Activated CD4-positive, alpha-beta T cell treated with anti-CD3 and anti-CD28 coated beads for 24 hours (primary cell): ENCODE measurements at regions not wholly inside any gene's neighbourhood (a gene's known extent, or its start where the extent isn't known, plus 50 kb on each side); places are given as distances from the start of the nearest gene placed in this dataset.
"Not testable (repeated sequence)": the region's sequence is repeated elsewhere in the genome, so short reads cannot be mapped to it uniquely, and the experiment has no call there.

Source experiments
- DNase-seq, 2 donors: peaks; one replicate each; pipeline ENCODE4 v3.0.0-alpha.2; 2020; ENCODE audit warnings: low read depth in 2 of 2

DNA sequence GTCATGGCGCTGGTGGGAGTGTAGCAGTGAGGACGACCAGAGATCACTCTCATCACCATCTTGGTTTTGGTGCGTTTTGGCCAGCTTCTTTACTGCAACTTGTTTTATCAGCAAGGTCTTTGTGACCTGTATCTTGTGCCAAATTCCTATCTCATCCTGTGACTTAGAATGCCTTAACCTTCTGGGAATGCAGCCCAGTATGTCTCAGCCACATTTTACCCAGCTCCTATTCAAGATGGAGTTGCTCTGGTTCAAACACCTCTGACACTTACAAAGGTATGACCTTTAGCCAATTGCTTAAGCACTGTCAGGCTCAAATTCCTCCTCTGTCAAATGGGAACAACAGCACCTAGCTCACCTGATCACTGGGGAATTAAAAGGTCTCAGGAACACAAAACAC is 235.1 kb upstream of the ID2 start:
- DNase-seq = not testable (repeated sequence)

DNA sequence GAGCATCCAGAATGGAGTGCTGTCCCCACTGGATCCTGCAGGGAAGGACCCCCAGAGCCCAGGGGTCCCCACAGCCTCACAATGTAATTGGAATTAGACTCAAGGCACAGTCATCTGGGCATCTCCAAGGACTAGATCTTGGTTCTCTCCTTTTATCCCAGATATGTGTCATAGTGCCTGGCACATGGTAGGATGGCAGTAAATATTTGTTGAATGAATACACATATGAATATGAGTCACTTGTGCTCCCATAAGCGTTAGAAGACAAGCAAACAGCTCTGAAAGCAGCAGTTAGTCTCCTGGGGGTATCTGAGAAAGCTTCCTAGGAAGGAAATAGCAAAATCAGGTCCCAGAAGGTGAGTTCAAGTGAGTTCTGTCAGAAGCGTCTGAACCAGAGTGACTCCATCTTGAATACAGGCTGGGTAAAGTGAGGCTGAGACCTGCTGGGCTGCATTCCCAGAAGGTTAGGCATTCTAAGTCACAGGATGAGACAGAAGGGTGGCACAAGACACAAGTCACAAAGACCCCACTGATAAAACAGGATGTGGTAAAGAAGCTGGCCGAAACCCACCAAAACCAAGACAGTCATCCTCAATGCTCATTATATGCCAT is 234.1 kb upstream of the ID2 start:
- no peak for DNase-seq

DNA sequence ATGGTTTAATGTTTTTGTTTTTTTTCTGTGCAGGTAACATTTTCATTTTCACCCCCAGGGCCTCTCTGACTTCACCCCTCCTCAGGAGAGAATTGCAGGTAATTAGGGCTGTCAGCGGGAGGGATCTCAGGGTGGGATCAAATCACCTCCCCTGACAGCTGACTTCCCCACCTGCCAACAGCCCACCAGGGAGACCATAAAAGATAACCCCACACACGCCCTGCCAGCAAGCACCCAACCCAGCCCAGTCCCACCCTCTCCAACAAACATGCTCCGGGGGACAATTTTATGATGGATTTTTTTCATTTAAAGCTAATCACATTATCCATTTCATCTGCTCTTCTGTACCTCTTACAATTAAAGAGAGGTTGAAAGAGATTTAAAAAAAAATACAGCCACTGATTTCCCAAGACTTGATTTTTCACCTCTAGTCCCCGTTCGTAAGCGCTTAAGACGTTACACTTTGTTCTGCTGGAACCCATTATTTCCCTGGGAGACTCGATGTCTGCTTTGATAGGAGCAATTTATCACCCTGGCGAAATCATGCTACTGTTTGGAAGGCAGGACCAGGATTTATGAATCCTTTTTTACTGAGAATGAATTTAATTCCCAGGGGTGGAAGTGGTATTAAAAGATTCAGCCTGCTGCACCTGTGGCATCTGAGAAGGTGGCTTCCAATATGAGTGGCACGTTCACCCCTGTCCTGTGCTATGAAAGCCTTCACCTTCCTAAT is 232.9 kb upstream of the ID2 start:
- no peak for DNase-seq

GRCh38 chr2:8451273-8451672 is 230.6 kb upstream of the ID2 start:
- no peak for DNase-seq

- no peak for DNase-seq
These were observed 229.6 kb upstream of the ID2 start for GRCh38 chr2:8452296-8452695.

- no peak for DNase-seq
These were observed 228.6 kb upstream of the ID2 start for GRCh38 chr2:8452979-8453903.

GRCh38 chr2:8453904-8454302 is 228.0 kb upstream of the ID2 start:
- no peak for DNase-seq

DNA sequence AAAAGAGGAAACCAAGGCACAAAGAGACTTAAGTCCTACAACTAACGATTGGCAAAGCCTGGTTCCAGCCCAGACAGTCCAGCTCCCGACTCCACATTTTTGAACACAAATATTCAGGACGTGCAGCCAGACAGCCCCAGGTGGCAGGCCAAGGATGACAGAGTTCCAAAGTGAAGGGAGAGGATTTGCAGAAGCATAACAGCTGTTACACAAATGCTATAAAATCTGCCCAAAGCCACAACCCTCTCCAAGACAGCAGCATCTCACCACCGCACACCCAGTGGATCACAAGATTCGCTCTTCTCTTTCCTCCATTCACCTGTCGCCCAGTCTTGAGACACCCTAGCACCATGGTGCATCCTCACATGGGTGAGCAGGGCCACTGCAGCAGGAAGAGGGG is 227.1 kb upstream of the ID2 start:
- DNase-seq = no peak

DNA sequence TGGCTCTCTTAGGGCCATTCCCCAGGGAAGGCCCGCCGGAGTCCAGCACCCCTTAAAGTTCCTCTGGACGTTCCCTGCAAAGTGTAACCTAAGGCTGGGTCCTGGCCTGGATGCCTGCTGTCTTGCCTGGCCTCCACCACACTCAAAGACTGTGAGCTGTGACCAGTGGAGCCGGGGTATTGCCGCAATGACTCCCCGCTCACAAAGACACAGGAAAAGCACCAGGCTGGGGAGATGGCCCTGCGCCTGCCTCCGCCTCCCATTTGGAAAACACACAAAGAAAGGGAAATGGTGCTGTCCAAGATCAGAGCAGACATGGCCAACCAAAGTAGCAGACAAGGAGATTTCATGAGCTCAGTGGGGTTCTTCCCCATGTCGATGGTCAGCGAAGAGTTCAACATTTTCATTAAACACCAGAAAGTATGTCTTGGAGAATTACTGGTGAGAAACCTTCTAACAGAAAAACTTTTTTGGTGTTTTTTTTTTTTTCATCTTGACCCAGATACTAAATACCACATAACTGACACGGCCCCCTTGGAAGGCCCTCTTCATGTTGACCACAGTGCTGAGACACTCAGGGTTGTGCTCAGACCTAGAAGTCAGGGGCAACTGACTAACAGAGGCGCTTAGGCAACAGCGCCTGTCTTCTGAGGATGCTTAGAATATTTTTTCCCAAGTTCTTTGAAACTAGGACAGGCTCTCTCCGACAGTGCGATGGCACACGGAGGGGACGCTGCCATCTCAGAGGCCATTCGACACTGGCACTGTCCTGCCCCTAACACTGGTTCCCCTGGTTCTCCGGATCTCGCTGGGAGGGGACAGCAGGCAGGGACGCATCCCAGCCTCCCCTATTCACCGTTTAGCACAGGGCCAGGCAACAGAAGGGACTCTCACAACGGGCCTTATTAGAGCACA is 226.4 kb upstream of the ID2 start:
- DNase-seq = no peak

DNA sequence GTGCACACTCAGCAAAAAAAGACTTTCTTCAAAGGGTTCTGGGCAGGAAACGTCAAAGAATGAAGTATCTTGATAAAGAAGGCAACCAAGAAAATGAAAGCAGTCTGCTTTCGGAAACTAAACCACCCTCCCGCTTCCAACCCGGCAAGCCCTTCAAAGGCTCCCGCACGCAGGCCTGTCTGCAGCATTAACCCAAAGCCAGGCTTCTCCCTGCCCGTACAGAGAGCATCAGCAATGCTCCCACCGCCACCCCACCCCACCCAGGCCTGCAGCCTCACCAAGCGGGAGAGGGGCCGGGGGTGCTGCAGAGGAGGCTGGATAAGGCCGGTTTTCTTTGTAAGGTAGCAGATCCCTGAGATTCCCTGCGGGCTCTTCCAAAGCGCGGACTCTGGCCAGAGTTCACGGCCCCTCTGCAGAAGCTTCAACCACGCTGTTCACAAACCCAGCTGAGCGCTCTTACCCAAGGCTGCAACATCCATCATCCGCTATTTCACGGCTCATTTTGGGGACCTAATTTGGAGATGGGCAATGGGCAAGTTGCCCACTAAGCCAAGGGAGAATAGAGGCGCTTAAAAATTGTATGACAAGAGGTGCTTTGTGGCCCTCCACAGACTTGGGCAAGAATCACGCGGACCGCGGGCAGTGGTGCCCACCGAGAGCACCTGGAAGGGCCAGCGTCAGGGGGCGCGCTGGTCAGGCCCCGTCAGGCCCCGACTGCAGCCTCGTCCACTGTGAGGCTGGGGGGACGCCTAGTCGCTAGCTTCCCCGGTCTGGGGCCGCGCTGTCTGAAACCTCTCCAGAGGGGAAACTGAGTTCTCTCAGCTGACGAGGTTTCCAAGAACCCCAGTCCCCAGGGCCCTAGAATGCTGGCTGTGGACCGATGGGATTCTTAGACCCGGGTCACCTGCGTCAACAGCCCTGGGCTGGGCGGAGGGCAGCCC is 225.4 kb upstream of the ID2 start:
- DNase-seq = no peak

DNA sequence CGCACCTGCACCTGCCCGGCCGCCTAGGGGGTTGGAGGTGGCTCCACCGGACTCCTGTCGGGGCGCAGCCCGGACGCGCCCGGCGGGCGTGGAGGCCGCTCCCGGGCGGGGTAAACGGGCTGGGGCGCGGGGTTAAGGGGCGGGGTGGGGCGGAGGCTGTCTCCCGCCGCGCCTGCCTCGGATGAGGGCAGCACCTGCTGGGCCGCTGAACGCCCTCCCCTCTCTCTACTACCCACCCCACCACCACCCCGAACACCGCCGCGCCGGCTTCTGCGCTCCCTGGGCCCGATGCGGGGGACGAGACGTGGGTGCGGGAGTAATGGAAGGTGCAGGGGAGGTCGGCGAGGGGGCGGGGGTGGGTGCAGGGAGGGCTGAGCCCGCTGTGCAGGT is 224.8 kb upstream of the ID2 start:
- DNase-seq = no peak

DNA sequence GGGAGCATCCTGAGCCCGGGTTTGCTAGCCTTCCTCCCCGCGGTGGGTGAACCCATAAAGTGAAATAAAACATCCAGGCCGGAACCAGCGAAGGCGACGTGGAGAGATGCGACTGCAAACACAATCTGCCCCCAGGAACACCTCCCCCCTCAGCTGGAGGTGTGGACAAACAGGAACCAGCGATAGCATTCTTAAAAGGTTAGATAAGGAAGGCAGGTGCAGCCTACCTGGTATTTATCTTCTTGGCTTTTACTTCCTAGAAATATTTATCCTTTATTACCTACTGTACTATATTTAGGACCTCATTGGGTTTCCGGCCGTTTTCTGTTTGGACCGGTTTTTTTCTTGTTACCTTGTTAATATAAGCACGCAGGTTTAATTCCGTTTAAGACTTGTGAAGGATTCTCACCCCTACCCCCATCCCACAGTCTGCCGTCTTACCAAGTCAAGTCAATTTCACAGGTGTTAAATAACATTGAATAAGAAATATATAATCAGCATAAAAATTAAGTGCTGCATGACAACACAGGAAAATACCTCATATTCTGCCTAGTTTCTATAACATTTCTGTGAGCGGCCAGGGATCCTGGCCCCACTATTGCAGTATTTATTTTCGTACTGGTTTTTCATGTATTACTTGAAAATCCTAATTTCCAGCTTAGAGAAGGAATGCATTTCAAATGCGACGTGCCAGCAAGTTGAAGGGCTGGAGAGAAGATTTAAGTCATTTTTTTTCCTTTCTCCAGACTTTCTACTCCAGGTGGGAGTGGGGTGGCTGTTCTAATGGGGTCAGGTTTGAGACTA is 224.0 kb upstream of the ID2 start:
- no peak for DNase-seq

GRCh38 chr2:8458503-8459459 is 223.1 kb upstream of the ID2 start:
- DNase-seq = no peak

GRCh38 chr2:8459474-8459873 is 222.4 kb upstream of the ID2 start:
- DNase-seq = no peak

DNA sequence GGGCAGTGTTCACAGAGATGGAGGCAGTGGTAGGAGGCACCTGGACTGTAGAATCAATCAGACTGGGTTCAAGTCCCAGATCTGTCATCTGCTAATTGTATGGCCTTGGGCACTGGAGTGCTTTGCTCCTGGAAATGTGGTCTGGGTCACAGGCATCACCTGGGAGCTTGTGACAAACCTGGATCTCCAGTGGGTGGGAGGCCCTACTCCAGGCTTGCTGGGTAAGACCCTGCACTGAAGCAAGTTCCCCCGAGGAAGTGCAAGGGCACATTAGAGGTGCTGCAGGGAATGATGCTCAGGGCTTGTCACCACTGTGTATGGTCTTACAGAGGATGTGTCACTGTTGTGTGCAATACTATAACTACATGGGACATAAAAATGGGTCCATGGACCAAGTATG is 220.5 kb upstream of the ID2 start:
- DNase-seq = no peak

DNA sequence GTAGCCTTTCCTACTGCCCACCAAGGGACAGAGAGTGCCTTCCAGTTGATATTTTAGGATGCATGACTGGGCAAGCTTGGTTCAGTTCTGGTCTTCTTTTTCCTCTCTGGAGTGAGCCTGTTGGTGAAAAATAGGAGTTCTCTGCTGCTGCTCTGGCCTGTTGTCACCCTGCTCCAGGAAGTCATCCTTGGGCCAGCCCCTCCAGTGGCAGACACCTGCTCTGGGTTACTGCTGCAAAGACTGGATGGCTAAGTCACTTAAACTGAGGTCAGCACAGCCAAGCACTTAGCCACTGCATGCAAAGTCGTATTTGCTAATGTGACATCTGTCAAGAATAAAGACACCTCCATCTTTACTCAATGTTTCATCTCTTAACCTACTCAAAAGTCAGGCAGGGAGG is 219.6 kb upstream of the ID2 start:
- no peak for DNase-seq

DNA sequence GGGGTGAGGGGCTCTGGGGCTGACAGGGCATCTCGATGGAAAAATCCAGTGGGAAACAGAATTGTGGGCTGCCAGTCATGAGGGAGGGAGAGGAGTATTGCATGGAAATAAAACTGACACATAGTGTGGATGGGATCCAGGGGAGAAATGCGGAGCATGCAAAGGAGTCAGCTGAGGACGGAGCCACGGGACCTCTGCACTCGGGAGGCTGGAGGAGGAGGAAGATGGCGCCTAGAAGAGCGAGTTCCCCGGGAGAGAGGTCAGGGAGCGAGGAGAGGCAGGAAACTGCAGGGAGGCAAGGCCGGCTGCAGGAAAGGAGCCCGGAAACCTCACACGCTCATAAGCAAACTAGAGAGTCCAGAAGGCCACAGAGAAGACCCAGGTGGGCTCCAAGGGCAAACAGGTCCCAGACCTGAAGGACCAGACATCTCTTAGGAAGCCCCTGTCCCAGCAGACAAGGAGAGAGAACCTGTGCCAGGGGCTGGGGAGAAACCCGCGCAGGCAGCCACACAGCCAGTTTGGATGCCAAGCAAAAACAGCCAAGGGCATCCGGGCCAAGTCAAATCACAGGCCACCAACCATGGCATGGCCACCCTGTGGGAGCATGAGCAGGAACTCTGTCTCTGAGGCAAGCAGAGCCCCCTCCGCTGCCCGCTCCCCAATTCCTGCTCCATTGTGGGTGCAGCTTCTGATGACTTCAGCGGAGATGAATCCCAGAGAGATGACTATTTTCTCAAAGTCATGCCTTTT is 218.8 kb upstream of the ID2 start:
- DNase-seq = no peak

GRCh38 chr2:8465560-8465959 is 216.3 kb upstream of the ID2 start:
- no peak for DNase-seq
